GM19455 (cell line): ENCODE measurements at regions not wholly inside any gene's neighbourhood (a gene's known extent, or its start where the extent isn't known, plus 50 kb on each side); places are given as distances from the start of the nearest gene placed in this dataset.
"Not testable (repeated sequence)": the region's sequence is repeated elsewhere in the genome, so short reads cannot be mapped to it uniquely, and the experiment has no call there.

Experiments
- ATAC-seq: cut with Tn5 transposase; IDR thresholded peaks from one replicate; pipeline ENCODE4 v1.9.1; 2021; ENCODE audit not compliant: unreplicated experiment

- ATAC-seq: no peak
Observed at GRCh38 chr12:75766263-75767160, 255.1 kb upstream of the KRR1 start.

DNA sequence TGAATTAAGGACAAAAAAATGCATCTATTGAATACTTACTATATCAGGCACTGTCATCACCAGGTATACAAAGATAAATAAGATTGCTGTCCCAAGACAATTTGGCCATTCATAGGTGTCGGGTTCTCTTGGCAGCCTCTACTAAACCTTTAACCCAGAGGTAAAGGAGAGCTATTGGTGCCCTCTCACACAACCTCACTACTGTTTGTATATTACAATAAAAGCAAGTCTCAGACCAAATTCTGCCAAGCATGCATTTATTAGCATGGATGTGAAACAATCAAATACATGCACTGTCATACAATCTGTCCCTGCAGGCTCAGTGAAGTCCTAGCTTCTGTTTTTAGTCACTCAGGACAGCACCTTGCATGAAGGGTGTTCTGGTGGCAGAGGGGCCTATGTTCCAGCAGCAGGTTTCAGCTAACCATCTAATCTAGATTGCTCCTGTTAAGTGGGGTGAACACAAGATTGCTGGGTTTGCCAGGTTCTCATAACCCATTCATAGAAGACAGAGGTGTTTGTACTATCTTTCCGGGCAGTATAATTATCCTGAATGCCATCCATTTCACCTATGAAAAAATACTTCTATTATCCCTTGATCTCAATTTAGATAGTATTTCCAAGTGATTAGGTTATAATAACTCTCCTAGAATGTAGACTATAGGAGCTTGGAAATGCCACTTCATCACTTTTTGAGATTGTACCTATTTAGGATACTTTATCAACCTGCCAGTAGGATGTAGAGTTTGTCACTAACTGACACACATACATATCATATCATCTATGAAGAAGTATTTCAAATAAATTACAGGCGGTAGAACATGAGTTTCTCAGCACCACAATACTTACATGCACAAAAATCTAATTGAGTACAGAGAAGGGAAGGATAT, 254.0 kb upstream of the KRR1 start:
- ATAC-seq: no peak

DNA sequence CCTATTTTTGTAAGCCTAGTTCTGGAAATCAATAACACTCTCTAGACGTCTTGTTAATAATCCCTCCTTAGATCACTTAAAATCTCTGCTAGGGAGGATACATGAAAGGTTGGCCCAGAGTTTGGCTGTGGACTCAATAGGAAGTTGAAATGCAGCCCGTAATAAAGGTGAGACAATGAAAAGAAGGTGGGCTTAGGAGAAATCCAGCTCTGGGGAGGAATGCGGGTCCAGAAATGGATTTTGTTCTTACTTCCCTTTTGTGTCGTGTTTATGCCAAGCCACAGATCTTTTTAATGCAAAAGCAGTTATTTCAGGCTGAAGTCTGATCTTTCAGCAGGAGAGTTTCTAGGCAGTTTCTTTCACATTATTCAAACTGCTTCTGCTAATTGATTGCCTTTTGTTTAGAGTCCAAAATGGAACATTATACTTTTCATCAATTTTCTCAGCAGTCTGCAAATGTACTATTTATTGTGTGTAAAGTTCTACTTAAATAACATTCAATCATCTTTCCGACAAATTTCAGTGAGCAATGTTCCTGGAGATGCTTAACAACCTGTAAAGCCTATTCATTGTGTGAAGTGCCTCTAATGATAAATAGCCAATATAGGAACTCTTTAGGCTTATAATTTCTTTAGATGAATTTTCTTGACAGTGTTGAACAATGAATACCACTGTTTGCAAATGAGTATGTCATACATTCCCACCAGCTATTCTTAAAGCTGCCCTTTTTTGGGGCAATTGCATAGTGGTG, 252.9 kb upstream of the KRR1 start:
- ATAC-seq: no peak

GRCh38 chr12:75760573-75761294, 249.3 kb upstream of the KRR1 start:
- ATAC-seq: no peak

GRCh38 chr12:75759842-75760572, 248.6 kb upstream of the KRR1 start:
- no peak for ATAC-seq

- no peak for ATAC-seq
Observed at GRCh38 chr12:75759196-75759595, 247.8 kb upstream of the KRR1 start.

- ATAC-seq: no peak
Observed at GRCh38 chr12:75756771-75757170, 245.4 kb upstream of the KRR1 start.

DNA sequence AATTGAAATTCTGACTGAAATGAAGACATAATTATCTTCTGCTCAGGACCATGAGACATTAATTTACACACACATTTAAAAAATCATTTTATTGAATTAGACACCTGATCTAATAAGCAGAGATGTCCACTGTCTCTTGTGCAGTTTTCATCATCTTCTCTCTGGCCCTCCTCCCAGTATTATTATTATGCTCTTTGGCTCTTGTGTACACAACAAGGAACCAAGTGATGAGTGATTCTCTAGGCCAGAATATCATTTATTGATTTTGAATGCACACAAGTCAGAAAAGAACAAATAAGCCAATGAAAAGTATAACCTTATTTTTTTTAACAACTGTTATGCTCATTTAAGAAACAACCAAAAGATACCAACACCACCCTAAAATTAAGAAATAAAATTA, 244.7 kb upstream of the KRR1 start:
- ATAC-seq: no peak

DNA sequence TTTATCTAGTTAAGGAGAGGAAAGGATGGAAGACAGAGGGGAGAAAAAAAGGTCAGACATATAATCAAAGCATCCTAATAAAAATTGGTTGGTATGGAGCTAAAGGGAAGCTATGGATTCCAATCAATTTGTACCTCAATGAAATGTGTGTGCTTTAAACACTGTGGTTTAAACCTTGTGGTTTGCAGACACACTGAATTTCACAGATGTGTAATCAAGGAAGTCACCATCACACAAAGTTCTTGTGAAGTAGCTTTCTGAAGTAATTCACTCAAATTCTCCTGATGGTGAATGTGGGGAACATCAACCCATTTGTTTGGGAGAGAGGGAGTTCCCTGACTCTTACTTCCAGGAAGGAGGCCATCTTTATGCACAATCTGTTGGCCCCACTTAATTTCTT, 243.3 kb upstream of the KRR1 start:
- no peak for ATAC-seq

DNA sequence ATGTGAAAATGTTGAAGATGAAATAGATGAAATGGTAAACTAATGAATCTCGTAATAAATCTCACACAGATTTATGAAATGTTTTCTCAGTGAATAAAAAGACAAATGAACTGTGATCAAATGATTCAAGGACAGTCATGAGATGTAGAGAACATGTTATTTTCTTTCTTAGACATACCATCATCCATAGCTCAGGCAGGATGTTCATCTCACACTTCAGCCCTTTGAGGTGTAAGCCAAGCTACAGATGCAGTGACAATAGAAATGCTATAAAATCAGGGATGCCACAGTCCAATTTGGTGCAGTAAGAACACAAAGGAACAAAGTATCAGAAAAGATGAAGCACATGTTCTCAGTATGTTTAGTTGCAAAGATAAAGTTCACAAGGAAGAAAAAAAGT, 242.7 kb upstream of the KRR1 start:
- ATAC-seq: no peak

DNA sequence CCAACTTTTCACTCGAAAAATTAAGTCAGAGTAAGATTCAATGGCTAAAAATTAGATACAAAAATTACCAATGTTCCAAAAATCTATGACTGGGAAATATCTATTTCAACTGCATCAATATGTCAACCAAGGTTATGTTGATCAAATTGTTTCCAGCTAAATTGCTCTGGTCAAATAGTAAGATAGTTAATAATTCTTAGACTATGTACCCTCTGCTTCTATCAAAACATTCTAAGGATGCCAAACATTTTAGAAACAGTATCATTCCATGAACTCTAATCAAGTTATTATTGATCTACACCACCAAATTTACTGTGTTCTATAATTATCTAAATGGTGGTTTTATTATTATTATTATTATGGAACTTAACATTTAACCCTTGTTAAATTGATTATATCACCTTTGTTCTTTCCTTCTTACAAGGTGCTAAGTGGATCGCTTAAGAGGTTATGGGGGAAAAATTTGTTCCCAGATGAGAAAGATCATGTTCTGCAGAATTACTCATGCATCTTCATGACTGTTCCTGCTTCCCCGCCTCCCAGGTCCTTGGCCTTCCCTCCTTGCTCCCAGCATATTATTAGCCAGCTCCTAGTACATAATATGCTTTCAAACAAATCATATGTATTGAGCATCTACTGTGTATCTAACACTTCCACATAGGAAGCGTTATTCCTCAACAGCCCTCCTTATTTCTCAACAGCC, 240.5 kb upstream of the KRR1 start:
- ATAC-seq: no peak

DNA sequence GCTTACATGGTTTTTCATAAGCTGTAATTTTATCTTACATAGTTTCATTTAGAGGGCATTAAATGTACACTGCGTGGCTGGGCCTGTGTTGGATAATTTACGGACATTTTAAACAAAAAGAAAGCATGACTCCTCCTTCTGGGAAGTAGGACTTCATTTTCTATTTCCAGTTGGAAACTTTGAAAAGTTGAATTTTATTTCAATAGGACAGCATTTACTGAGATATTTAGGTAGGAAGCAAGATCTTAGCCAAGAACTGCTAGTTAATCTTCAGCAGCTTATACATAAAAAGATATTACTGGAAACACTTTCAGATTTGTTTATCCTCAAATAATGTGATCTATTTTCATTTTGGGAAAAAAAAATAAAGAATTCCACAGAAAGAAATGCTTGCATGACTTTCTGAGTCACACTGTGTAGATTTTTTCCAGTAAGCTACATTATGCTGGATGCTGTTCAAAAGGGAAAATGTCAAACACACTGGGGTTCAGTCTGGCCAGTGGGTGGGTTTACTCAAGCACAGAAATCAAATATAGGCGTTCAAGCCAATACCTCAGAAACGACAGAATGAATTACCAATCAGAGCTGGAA, 239.4 kb upstream of the KRR1 start:
- no peak for ATAC-seq

GRCh38 chr12:75748990-75749389, 237.6 kb upstream of the KRR1 start:
- not testable (repeated sequence) for ATAC-seq

DNA sequence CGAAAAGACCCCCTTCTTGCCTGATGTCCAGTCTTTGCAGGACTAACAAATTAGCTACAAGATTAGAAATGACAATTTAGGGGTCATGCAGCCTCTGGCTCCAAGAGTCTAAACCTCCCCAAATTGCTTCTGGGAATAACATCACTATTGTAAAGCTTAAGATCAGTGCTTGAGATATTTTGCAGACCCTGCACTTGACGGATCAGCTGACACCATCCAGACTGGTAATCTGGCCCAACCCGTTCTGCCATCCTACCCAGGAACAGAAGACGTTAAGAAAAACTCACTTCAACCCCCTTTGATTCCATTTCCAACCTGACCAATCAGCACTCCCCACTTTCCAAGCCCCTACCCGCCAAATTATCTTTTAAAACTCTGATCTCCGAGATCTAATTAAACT, 236.7 kb upstream of the KRR1 start:
- ATAC-seq: no peak

DNA sequence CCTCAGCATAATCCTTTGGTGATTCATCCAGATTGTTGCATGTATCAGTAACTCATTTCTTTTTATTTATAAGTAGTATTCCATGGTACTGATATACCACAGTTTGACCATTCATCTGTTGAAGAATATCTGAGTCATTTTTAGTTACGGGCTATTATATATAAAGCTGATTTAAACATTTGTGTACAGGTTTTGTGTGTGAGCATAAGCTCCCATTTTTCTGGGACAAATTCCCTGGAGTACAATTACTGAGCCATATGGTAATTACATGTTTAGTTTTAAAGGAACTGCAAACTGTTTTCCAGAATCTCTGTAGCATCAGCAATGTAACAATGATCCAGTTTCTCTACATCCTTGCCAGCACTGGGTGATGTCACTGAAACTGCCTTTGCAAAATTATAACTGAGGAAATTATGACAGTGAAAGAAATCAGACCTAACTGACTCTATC, 236.2 kb upstream of the KRR1 start:
- no peak for ATAC-seq

DNA sequence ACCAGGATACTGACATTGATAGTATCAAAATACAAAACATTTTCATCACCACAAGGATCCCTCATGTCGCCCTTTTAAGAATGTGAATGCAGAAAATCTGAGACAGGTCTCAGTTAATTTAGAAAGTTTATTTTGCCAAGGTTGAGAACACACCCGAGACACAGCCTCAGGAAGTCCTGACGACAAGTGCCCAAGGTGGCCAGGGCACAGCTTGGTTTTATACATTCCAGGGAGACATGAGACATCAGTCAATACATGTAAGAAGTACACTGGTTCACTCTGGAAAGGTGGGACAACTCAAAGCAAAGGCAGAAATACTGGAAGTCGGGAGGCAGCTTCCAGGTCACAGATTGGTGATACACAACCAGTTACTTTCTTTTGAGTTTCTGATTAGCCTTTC, 235.2 kb upstream of the KRR1 start:
- ATAC-seq: no peak

DNA sequence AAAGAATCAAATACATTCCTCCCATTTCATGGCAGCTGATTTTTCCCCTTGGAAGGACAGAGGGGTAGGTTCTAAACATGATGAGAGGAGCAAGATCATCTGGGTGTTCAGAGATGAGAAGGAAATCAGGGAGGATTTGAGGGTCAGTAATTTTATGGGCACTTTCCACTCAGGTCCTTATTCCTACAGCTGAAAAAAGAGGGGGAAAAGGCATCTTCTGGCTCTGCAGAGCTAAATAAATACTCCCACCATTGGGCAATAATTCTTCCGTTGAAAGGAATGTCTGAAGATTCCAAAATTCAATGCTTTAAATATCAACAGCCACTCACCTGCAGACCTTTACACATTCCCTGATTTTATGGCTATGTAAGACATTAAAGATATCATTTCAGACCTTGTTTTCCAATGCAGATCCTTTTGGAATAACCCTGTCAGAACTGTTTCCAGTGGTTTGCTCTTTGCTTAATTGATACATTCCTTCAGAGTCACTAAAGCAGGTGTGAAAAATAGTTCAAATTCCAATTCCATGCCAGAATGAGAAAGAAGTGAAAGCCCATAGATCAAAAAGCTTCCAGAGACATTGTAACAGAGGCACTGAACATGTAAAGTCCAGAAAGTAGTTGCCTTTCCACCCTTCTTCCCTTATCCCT, 233.3 kb upstream of the KRR1 start:
- ATAC-seq: no peak

GRCh38 chr12:75742961-75743360, 231.6 kb upstream of the KRR1 start:
- ATAC-seq: no peak
